Endothelial cell of umbilical vein (primary cell): ENCODE measurements at regions not wholly inside any gene's neighbourhood (a gene's known extent, or its start where the extent isn't known, plus 50 kb on each side); places are given as distances from the start of the nearest gene placed in this dataset.

Experiments
- BruUV-seq: library from RNA; stranded (reverse); fragments of 400-500 nt; replicated peaks from 2 replicates; lab custom pipeline; 2021; lab: Mats Ljungman, UMichigan
- CTCF ChIA-PET: fragments of 300-600, 350-600 bp; sonication (Branson Sonifier 250); formaldehyde crosslinking; loops from one replicate; lab custom pipeline; 2021; ENCODE audit warnings: antibody characterized with exemption, inconsistent platforms; lab: Charles Lee
- POLR2A ChIA-PET: fragments of 300-600, 350-600 bp; sonication (Branson Sonifier 250); formaldehyde crosslinking; loops from one replicate; lab custom pipeline; 2021; ENCODE audit warnings: antibody characterized with exemption, inconsistent platforms; lab: Charles Lee
- DNase-seq: peaks from one replicate; pipeline ENCODE4 v3.0.0-alpha.2; 2011; ENCODE audit warnings: low read depth, low spot score
- FAIRE-seq: peaks from 2 replicates; lab custom pipeline; 2011; peaks lifted over from hg19 to GRCh38; lab: Jason Lieb, UNC
- H2AFZ ChIP-seq: 2 replicates; pipeline ENCODE4 v1.6.0; 2012; ENCODE audit warnings: low read depth, low read length, control low read depth, inconsistent platforms
- H3K27ac ChIP-seq: 2 replicates; pipeline ENCODE4 v1.5.1; 2011; ENCODE audit warnings: low read depth, mild to moderate bottlenecking, control low read depth, low read length, moderate library complexity; ENCODE audit not compliant: insufficient read depth
- H3K27me3 ChIP-seq, 2 experiments: 2 replicates each; pipeline versions ENCODE4 v1.6.0 to v1.6.1; 2011; ENCODE audit warnings: low read length in 2 of 2, mixed read lengths in 1 of 2; ENCODE audit not compliant: control insufficient read depth in 2 of 2, insufficient read depth in 2 of 2
- H3K36me3 ChIP-seq, 2 experiments: 2 replicates in 1 of 2; 3 replicates in 1 of 2; pipeline ENCODE4 v1.5.1; 2011; ENCODE audit warnings: low read length in 2 of 2, mild to moderate bottlenecking in 1 of 2, moderate library complexity in 1 of 2; ENCODE audit not compliant: control insufficient read depth in 2 of 2, insufficient read depth in 2 of 2; ENCODE audit errors: extremely low read depth in 1 of 2
- H3K4me1 ChIP-seq: 3 replicates; pipeline ENCODE4 v1.5.1; 2011; ENCODE audit warnings: mild to moderate bottlenecking, low read length; ENCODE audit not compliant: control insufficient read depth, insufficient read depth; ENCODE audit errors: extremely low read depth
- H3K4me2 ChIP-seq: 2 replicates; pipeline ENCODE4 v1.6.1; 2011; ENCODE audit warnings: low read length, control low read depth, mixed read lengths; ENCODE audit not compliant: insufficient read depth
- H3K4me3 ChIP-seq, 3 experiments: fragments of 200-600 bp in 1 of 3; sonication (generic), shearing (Covaris generic) in 1 of 3; replicated peaks in 1 of 3; 2 replicates each; pipeline ENCODE4 v1.5.1; 2011 to 2016; ENCODE audit warnings: control low read depth in 3 of 3, low read length in 3 of 3, mild to moderate bottlenecking in 2 of 3, inconsistent platforms in 1 of 3, low read depth in 1 of 3, moderate library complexity in 1 of 3; ENCODE audit not compliant: insufficient read depth in 1 of 3
- H3K79me2 ChIP-seq: 2 replicates; pipeline ENCODE4 v1.6.0; 2012; ENCODE audit warnings: low read length, inconsistent platforms; ENCODE audit not compliant: control insufficient read depth, insufficient read depth
- H3K9ac ChIP-seq: replicated peaks from 2 replicates; pipeline ENCODE3; 2011; ENCODE audit warnings: low read length, control low read depth; ENCODE audit not compliant: insufficient read depth; ENCODE audit errors: extremely low read depth
- H3K9me1 ChIP-seq: replicated peaks from 3 replicates; pipeline ENCODE4 v1.6.0; 2011; ENCODE audit warnings: mild to moderate bottlenecking, low read length; ENCODE audit not compliant: control insufficient read depth, insufficient read depth; ENCODE audit errors: extremely low read depth
- H3K9me3 ChIP-seq: replicated peaks from 2 replicates; pipeline ENCODE4 v1.5.1; 2012; ENCODE audit warnings: low read length, inconsistent platforms; ENCODE audit not compliant: control insufficient read depth, insufficient read depth
- H4K20me1 ChIP-seq: replicated peaks from 2 replicates; pipeline ENCODE3; 2011; ENCODE audit warnings: mild to moderate bottlenecking, low read length; ENCODE audit not compliant: control insufficient read depth, insufficient read depth; ENCODE audit errors: extremely low read depth
- CTCF ChIP-seq, 2 donors: IDR thresholded peaks; 1 replicate in 1 of 2; 2 replicates in 1 of 2; pipeline ENCODE4 v1.5.1; 2011; ENCODE audit warnings: low read length in 2 of 2, mild to moderate bottlenecking in 2 of 2, moderate library complexity in 2 of 2, control low read depth in 1 of 2, inconsistent platforms in 1 of 2, low read depth in 1 of 2; ENCODE audit not compliant: insufficient read depth in 1 of 2; ENCODE audit errors: extremely low read depth in 1 of 2
- EZH2 ChIP-seq: IDR thresholded peaks from 2 replicates; pipeline ENCODE4 v1.6.1; 2012; ENCODE audit warnings: borderline replicate concordance, low read depth, mild to moderate bottlenecking, moderate library complexity, low read length, inconsistent platforms; ENCODE audit not compliant: severe bottlenecking
- FOS ChIP-seq: IDR thresholded peaks from 2 replicates; pipeline ENCODE4 v1.6.1; 2011; ENCODE audit warnings: mild to moderate bottlenecking, low read length, moderate library complexity, borderline replicate concordance; ENCODE audit not compliant: insufficient read depth
- GATA2 ChIP-seq: IDR thresholded peaks from 2 replicates; pipeline ENCODE4 v1.7.0; 2011; ENCODE audit warnings: low read depth, mild to moderate bottlenecking, moderate library complexity, mixed read lengths, low read length; ENCODE audit not compliant: insufficient read length, insufficient read depth
- JUN ChIP-seq: IDR thresholded peaks from 2 replicates; pipeline ENCODE4 v1.6.1; 2011; ENCODE audit warnings: borderline replicate concordance, low read depth; ENCODE audit not compliant: insufficient read length, insufficient read depth
- MAX ChIP-seq: IDR thresholded peaks from 2 replicates; pipeline ENCODE4 v1.6.1; 2011; ENCODE audit not compliant: insufficient read depth, insufficient read length
- MYC ChIP-seq: IDR thresholded peaks from one replicate; pipeline ENCODE4 v1.6.1; 2011; ENCODE audit warnings: mild to moderate bottlenecking, low read depth, low read length
- POLR2A ChIP-seq: IDR thresholded peaks from 2 replicates; pipeline ENCODE4 v1.6.1; 2012; ENCODE audit warnings: low read depth, mild to moderate bottlenecking, control low read depth, low read length
- POLR2AphosphoS5 ChIP-seq: IDR thresholded peaks from 2 replicates; pipeline ENCODE4 v1.6.1; 2012; ENCODE audit warnings: low read depth, mild to moderate bottlenecking, control low read depth, low read length, moderate library complexity; ENCODE audit not compliant: insufficient read depth
- dilution Hi-C: fragments of 300-500 bp; cut with MboI; formaldehyde crosslinking; loops from one replicate; pipeline ENCODE4 v1.15.0; 2019; ENCODE audit warnings: low sequenced_read_pairs; ENCODE audit not compliant: extremely low pct_ligation_motif_present
- intact Hi-C: fragments of 100-400 bp; cut with micrococcal nuclease; formaldehyde crosslinking; loops from one replicate; pipeline ENCODE4 v1.10.0; 2022

DNA sequence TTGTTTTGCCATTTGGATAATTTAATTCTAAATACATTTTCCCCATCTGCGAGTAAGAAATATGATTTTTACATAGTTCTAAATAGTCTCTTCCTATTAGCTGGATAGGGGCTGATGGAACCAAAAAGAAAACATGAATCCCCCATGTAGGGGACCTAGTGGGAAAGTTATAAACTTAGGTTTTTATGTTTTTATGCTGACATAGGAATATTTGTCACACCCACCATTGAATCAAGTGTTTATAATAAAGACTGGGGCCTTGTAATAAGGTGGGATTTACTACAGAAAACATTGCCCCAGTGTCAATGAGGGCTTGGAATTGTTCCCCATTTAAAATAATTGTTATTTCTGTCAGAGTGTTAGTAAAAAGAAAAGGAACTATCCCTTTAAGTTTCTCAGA is 2506.6 kb downstream of the PCDH7 start:
- TF ChIP-seq POLR2AphosphoS5: no peak
- no peak for TF ChIP-seq JUN
- no peak for TF ChIP-seq FOS
- TF ChIP-seq MYC: no peak
- no peaks in the 10 kb centered on the region for H3K9me1 ChIP-seq
- no peak overlapping the region for H3K4me3 ChIP-seq
- no peak overlapping the region for H3K27ac ChIP-seq
- intact Hi-C loops (no loop called here), dilution Hi-C loops (no loop called here)
- no peaks in the 10 kb centered on the region for H3K27me3 ChIP-seq
- ChIA-PET POLR2A (no interaction called here), CTCF (no interaction called here)
- no peak overlapping the region for H3K9ac ChIP-seq
- no peaks in the 10 kb centered on the region for H3K9me3 ChIP-seq
- no peaks in the 10 kb centered on the region for H4K20me1 ChIP-seq
- H3K4me2 ChIP-seq: no peak overlapping the region
- DNase-seq: no peak
- no peaks in the 10 kb centered on the region for H3K36me3 ChIP-seq
- BruUV-seq: no TSS peak
- H3K79me2 ChIP-seq: no peaks in the 10 kb centered on the region
- H3K4me1 ChIP-seq: no peaks in the 10 kb centered on the region
- FAIRE-seq: no peak
- no peak overlapping the region for H2AFZ ChIP-seq

DNA sequence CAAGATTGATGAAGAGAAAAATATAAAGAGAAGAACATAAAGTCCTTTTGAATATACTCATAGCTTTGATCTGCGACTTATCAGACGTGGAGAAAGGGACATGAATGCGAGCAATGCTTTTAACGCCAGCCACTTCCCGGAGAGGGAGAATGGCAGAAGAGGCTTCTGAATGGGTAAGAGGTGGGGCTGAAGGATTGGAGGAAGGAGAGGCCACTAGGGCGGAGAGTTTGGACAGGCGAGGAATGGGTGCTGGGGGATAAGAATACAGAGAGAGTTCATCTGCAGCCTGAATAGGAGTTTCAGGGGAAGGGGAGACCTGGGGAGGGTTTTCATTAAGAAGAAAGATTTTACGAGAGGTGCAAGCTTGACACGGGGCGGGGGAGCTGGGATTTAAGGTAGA is 2534.9 kb downstream of the PCDH7 start:
- Histone ChIP-seq H3K4me2 (no peak overlapping the region), H2AFZ (no peak overlapping the region), H4K20me1 (no peaks in the 10 kb centered on the region), H3K36me3 (no peaks in the 10 kb centered on the region), H3K4me3 (no peak overlapping the region), H3K27ac (no peak overlapping the region), H3K79me2 (no peaks in the 10 kb centered on the region), H3K9ac (no peak overlapping the region), H3K9me3 (no peaks in the 10 kb centered on the region), H3K27me3 (no peaks in the 10 kb centered on the region), H3K4me1 (no peaks in the 10 kb centered on the region), H3K9me1 (no peaks in the 10 kb centered on the region)
- CTCF ChIA-PET: no interaction called here
- DNase-seq (no peak), FAIRE-seq (no peak)
- intact Hi-C loops: no loop called here
- dilution Hi-C loops: no loop called here
- BruUV-seq: no TSS peak
- POLR2A ChIA-PET: no interaction called here
- TF ChIP-seq GATA2: no peak
- no peak for TF ChIP-seq JUN
- TF ChIP-seq FOS: no peak
- no peak for TF ChIP-seq POLR2A
- no peak for TF ChIP-seq EZH2
- TF ChIP-seq CTCF (IDR thresholded peaks at IDR 0.05; ENCODE audit: extremely low read depth in 1 of 2, insufficient read depth in 1 of 2, low read depth in 1 of 2, low read length in 2 of 2): no peak
- no peak for TF ChIP-seq POLR2AphosphoS5
- no peak for TF ChIP-seq MAX
- no peak for TF ChIP-seq MYC
